NCI-H748 (cell line): ENCODE measurements at regions not wholly inside any gene's neighbourhood (a gene's known extent, or its start where the extent isn't known, plus 50 kb on each side); places are given as distances from the start of the nearest gene placed in this dataset.
A peak's percentile ranks its signal among the peaks of the same experiment; 100 is the strongest.

ENCODE experiments used
- DNase-seq: peaks from one replicate; lab custom pipeline; 2025; ENCODE audit not compliant: unreplicated experiment; lab: John Stamatoyannopoulos, UW

GRCh38 chr15:89400116-89400781, 65.6 kb upstream of the POLG start:
- peak; percentile 56 for DNase-seq

DNA sequence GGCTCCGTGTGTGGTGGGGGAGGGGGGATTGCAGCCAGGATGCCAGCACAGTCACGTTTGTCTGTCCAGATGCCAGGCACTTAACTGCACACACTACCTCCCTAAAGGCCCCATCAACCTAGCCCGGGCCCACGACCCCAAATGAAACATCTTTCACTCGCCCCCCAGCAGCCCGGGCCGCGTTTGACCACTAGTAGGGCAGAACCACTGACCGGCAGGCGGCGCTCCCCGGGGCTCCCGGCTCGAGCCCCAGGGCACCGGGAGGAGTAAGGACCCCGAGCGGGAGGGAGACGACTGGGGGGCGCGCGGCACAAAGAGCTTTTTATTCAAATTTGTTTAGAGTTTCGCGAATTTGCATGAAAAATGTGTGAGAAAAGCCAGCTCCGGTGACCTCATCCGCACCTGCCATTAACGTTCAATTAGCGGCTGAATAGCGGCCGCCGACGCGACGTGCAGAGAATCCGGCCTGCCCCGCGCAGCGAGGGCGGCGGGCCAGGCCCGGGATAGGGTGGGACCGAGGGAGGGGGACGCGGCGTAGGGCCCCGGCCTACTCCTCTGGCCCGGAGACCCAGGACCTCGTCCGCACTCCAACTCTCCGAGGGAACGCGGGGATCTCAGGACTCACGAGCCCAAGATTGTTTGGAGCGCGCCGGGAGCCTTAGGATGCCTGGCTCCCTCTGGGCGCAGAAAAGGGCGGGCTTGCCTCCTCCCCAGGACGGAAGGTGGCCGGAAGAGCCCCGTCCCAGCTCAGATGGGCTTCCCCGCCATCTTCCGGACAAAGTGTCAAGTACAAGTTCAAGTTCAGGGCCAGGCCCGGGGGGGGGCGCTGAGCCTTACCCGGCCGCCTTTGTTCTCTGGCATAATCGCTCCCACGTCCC, 64.9 kb upstream of the POLG start:
- DNase-seq = peak; percentile 69

GRCh38 chr15:89398896-89399237, 64.2 kb upstream of the POLG start:
- no peak for DNase-seq

- DNase-seq = no peak
Measured at GRCh38 chr15:89397653-89398023, 63.0 kb upstream of the POLG start.

DNA sequence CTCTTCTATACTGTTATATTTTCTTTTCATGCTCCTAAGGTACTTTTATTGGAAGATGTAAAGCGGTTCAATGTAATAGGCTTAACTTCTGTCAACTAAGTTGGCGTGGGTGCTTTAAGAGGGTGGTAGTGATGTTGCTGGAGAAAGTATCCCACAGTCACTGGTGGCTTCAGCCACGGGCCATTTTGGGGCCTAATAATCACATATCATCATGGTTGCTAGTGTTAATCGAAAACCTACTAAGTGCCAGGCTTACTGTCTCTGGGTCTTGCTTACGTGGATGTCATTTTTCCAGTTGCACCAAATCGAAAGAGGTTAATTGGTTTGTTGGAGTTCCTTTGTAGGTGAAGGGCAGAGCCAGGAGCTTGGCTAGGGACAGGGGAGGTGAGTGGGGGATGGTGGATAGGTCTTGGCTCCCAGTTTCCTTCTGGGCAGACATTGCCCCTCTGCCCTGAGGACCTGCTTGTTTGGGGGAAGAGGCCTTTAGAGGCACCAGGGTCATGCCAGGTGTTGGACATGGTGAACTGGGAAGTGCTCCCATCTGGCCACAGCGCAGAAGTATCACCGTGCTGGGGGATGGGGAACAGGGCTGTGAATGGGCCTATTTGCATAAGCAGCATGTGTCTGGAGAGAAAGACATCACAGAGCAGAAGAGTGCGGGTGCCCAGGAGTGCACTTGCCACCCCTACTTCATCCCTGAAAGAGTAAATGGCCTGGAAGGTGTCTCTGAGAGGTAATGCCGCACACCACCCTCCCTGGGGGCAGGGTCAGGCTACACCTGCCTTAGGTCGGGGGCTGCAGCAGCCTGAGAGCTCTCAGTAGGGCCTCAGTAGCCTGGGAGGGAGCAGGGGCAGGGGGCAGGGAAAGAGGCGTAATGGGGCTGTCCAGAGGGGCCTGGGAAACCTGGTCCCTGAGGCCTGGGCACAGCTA, 62.4 kb upstream of the POLG start:
- DNase-seq = no peak

DNA sequence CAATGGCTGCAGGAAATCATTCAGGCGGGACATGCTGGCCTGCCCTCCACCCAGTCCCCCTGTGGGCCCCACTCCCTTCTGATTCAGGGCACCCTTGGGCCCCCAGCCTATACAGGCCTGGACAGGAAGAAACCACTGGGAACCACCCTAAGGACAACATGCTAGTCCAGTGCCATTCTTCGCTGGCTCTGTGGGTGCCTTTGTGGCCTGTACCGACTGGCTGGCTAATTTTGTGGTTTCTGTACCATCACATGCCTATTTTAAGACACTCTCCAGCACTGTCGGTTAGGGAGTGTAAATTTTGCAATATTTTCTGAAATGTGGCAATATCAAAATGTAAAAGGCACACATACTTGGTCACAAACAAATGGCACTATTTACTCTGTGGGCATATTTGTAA, 61.4 kb upstream of the POLG start:
- no peak for DNase-seq

DNA sequence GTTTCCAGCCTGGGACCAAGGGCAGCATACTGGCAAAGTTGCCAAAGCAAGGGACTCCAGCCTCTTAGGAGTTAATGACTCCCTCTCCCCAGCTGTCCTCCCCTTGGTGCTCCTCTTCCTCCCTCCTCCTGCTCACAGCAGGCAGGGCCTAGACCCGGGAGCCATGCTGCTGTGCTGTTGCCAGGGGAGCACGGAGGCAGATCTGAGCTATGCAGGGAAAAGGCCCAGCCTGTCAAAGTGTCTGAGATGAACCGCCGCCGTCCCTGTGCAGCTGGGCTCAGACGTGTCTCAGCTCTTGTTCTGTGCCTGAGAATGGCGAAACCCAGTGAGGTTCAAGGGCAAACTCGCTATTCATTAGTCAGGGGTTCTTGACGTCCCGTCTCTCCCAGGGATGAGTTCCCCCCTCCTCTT, 60.8 kb upstream of the POLG start:
- DNase-seq = no peak

DNA sequence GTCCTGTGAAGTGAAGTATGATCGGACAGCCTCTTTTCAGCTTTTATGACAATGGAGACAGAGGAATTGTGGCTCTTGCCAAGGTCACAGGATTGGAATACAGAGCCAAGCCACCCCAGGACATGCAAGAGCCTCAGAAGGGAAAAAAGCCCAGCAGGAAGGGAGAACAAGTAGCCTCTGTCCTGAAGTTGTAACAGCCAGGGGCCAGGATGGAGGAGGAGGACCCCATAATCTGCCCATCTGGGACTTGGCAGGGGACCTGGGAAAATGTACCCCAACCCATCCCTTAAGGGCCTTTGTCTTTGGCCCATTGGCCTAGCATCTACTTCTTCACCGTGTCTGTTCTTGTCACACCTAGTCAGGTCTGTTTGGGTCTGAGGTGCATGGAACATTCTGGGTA, 60.4 kb upstream of the POLG start:
- DNase-seq = no peak

DNA sequence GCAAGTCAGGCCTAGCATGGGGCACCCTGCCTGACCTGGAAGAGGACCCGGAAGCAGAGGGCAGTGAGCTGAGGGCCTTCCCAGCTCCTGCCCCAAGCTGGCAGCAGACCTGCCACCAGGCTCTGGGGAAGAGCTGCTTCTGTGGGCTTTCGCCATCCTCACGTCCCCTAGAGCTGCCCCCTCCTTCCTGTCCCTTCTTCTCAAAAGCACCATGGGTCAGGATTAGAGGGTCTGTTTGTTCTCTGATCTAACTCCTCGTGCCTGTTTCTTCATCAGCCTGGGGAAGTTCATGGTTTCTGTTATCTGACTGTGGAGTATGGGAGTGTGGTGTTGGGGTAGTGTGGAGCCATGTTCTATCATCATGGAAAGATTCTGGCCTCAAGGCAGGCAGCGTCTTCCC, 58.4 kb upstream of the POLG start:
- DNase-seq = no peak

DNA sequence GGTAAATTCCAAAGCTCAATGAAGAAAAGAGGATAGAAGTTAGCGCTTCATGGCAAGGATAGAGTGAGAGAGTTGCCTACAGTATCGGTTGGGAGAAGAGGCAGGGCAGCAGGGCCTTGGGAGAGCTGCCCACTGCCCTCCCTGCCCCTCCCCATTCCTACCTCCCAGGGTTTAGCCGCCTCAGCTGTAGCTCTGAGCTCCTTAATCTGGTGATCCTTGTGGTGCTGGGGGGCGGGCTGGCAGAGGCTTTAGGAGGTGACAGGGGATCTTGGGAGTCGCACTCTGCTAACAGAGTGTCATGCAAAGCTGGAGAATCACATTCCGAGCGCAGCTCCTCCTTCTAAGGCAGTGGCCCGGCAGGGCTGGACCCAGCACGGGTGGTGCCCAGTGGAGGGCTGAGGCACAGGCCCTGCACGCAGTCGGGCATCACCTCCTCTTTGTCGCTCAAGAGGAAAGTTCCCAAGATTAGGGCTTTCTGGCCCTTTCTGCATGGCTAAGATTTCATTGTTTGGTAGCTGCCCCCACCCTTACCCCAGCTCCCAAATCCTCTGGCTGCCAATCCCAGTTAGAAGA, 57.1 kb upstream of the POLG start:
- DNase-seq = no peak

GRCh38 chr15:89389841-89390603, 55.4 kb upstream of the POLG start:
- DNase-seq = peak; percentile 58

- no peak for DNase-seq
Measured at GRCh38 chr15:89387140-89387903, 52.7 kb upstream of the POLG start.

GRCh38 chr15:89385596-89386331, 51.1 kb upstream of the POLG start:
- DNase-seq = no peak
